ENCODE measurements at regions not wholly inside any gene's neighbourhood (a gene's known extent, or its start where the extent isn't known, plus 50 kb on each side); places are given as distances from the start of the nearest gene placed in this dataset.

GRCh38 chr22:26945565-26945964 lies 288.2 kb downstream of the MIAT start:
- TF ChIP-seq CTCF (optimal IDR thresholded peaks at IDR 0.05 in 1 of 3, IDR thresholded peaks at IDR 0.05 in 1 of 3, conservative IDR thresholded peaks at IDR 0.05 in 1 of 3; ENCODE audit: extremely low read depth in 1 of 3, insufficient read depth in 2 of 3, low read length in 3 of 3) (no peak), EZH2 (IDR thresholded peaks at IDR 0.05; ENCODE audit: low read length) (no peak)

All from keratinocyte (primary cell).